Nephron progenitor cell (in vitro differentiated cells): ENCODE measurements at regions not wholly inside any gene's neighbourhood (a gene's known extent, or its start where the extent isn't known, plus 50 kb on each side); places are given as distances from the start of the nearest gene placed in this dataset.

Experiments used
- DNase-seq: peaks from one replicate; pipeline ENCODE4 v3.0.0; 2021
- H3K27ac Mint-ChIP-seq: 2 replicates; pipeline ENCODE4 v1.8.0; 2021; ENCODE audit warnings: mild to moderate bottlenecking, moderate library complexity, mixed read lengths
- H3K27me3 Mint-ChIP-seq: 2 replicates; pipeline ENCODE4 v1.8.0; 2021; ENCODE audit warnings: mild to moderate bottlenecking, low read depth, mixed read lengths; ENCODE audit not compliant: poor library complexity
- H3K36me3 Mint-ChIP-seq: 2 replicates; pipeline ENCODE4 v1.8.0; 2021; ENCODE audit warnings: low read depth, mixed read lengths
- H3K4me1 Mint-ChIP-seq: 2 replicates; pipeline ENCODE4 v1.8.0; 2021; ENCODE audit warnings: mixed read lengths
- H3K4me3 Mint-ChIP-seq: 2 replicates; pipeline ENCODE4 v1.8.0; 2021; ENCODE audit warnings: mild to moderate bottlenecking, moderate library complexity, mixed read lengths
- H3K9me3 Mint-ChIP-seq: 2 replicates; pipeline ENCODE4 v1.8.0; 2021; ENCODE audit warnings: mild to moderate bottlenecking, moderate library complexity, mixed read lengths
- CTCF ChIP-seq: fragments of 200-600 bp; sonication (generic); IDR thresholded peaks from 2 replicates; pipeline ENCODE4 v1.5.0; 2021; ENCODE audit warnings: antibody characterized with exemption

- peaks cover 18% of the 10 kb centered on the region for H3K9me3 Mint-ChIP-seq
- H3K27me3 Mint-ChIP-seq, result no peaks in the 10 kb centered on the region
- no peak for TF ChIP-seq CTCF
- H3K4me3 Mint-ChIP-seq, result no peak overlapping the region
- no peaks in the 10 kb centered on the region for H3K4me1 Mint-ChIP-seq
- H3K27ac Mint-ChIP-seq, result no peak overlapping the region
- no peak for DNase-seq
- H3K36me3 Mint-ChIP-seq, result no peaks in the 10 kb centered on the region
Observed at GRCh38 chr2:226471987-226472470, 327.6 kb downstream of the IRS1 start.

GRCh38 chr2:226467633-226468032 lies 332.0 kb downstream of the IRS1 start:
- H3K36me3 Mint-ChIP-seq, result peaks cover 2% of the 10 kb centered on the region
- H3K4me3 Mint-ChIP-seq, result no peak overlapping the region
- H3K4me1 Mint-ChIP-seq, result no peaks in the 10 kb centered on the region
- no peak overlapping the region for H3K27ac Mint-ChIP-seq
- H3K27me3 Mint-ChIP-seq, result no peaks in the 10 kb centered on the region
- H3K9me3 Mint-ChIP-seq, result peaks cover 4% of the 10 kb centered on the region
- TF ChIP-seq CTCF, result no peak
- no peak for DNase-seq

GRCh38 chr2:226467221-226467620 lies 332.4 kb downstream of the IRS1 start:
- DNase-seq, result no peak

GRCh38 chr2:226466589-226466988 lies 333.0 kb downstream of the IRS1 start:
- no peak for DNase-seq
- H3K4me3 Mint-ChIP-seq, result no peak overlapping the region
- TF ChIP-seq CTCF, result no peak
- H3K27me3 Mint-ChIP-seq, result peaks cover 3% of the 10 kb centered on the region
- H3K9me3 Mint-ChIP-seq, result peaks cover 13% of the 10 kb centered on the region
- no peak overlapping the region for H3K27ac Mint-ChIP-seq
- peaks cover 8% of the 10 kb centered on the region for H3K4me1 Mint-ChIP-seq
- peaks cover 7% of the 10 kb centered on the region for H3K36me3 Mint-ChIP-seq

More at GRCh38 chr2:226467221-226467620, 332.4 kb downstream of the IRS1 start:
- Mint-ChIP-seq H3K27me3 (peaks cover 3% of the 10 kb centered on the region), H3K36me3 (peaks cover 6% of the 10 kb centered on the region), H3K4me1 (peaks cover 2% of the 10 kb centered on the region), H3K4me3 (no peak overlapping the region), H3K27ac (no peak overlapping the region), H3K9me3 (peaks cover 8% of the 10 kb centered on the region)
- no peak for TF ChIP-seq CTCF

GRCh38 chr2:226466124-226466523 lies 333.5 kb downstream of the IRS1 start:
- Mint-ChIP-seq H3K27ac (no peak overlapping the region), H3K36me3 (peaks cover 7% of the 10 kb centered on the region)

More at GRCh38 chr2:226466124-226466523, 333.5 kb downstream of the IRS1 start:
- no peak for TF ChIP-seq CTCF
- no peak overlapping the region for H3K4me3 Mint-ChIP-seq
- H3K27me3 Mint-ChIP-seq, result peaks cover 3% of the 10 kb centered on the region
- DNase-seq, result no peak
- H3K9me3 Mint-ChIP-seq, result peaks cover 13% of the 10 kb centered on the region
- peaks cover 10% of the 10 kb centered on the region for H3K4me1 Mint-ChIP-seq
